ENCODE measurements at regions not wholly inside any gene's neighbourhood (a gene's known extent, or its start where the extent isn't known, plus 50 kb on each side); places are given as distances from the start of the nearest gene placed in this dataset.
"Not testable (repeated sequence)": the region's sequence is repeated elsewhere in the genome, so short reads cannot be mapped to it uniquely, and the experiment has no call there.

- Histone ChIP-seq H3K4me1 (ENCODE audit: control insufficient read depth in 1 of 2, insufficient read depth in 2 of 2, low read length in 2 of 2) (no peaks in the 10 kb centered on the region), H3K27me3 (ENCODE audit: control insufficient read depth in 1 of 2, insufficient read depth in 2 of 2, low read length in 2 of 2) (no peaks in the 10 kb centered on the region), H3K36me3 (ENCODE audit: control insufficient read depth in 1 of 2, insufficient read depth in 2 of 2, low read length in 2 of 2) (no peaks in the 10 kb centered on the region), H3K9ac (ENCODE audit: low read depth in 1 of 2, low read length in 2 of 2) (no peak overlapping the region), H3K9me3 (ENCODE audit: control insufficient read depth in 1 of 2, low read length in 2 of 2) (no peaks in the 10 kb centered on the region), H3K27ac (ENCODE audit: low read depth, low read length) (no peak overlapping the region), H3K4me3 (ENCODE audit: low read depth in 1 of 2, low read length in 2 of 2) (no peak overlapping the region)
Observed at GRCh38 chr22:49457146-49457545, 370.5 kb downstream of the BRD1 start.

- Histone ChIP-seq H3K4me3 (ENCODE audit: low read depth in 1 of 2, low read length in 2 of 2) (no peak overlapping the region), H3K27me3 (ENCODE audit: control insufficient read depth in 1 of 2, insufficient read depth in 2 of 2, low read length in 2 of 2) (peaks cover 0 to under 1% of the 10 kb centered on the region in 2 donors), H3K36me3 (ENCODE audit: control insufficient read depth in 1 of 2, insufficient read depth in 2 of 2, low read length in 2 of 2) (no peaks in the 10 kb centered on the region), H3K9me3 (ENCODE audit: control insufficient read depth in 1 of 2, low read length in 2 of 2) (no peaks in the 10 kb centered on the region), H3K9ac (ENCODE audit: low read depth in 1 of 2, low read length in 2 of 2) (no peak overlapping the region), H3K27ac (ENCODE audit: low read depth, low read length) (no peak overlapping the region), H3K4me1 (ENCODE audit: control insufficient read depth in 1 of 2, insufficient read depth in 2 of 2, low read length in 2 of 2) (no peaks in the 10 kb centered on the region)
Observed at GRCh38 chr22:49455595-49455994, 372.1 kb downstream of the BRD1 start.

- Histone ChIP-seq H3K27me3 (ENCODE audit: control insufficient read depth in 1 of 2, insufficient read depth in 2 of 2, low read length in 2 of 2) (peaks cover 0 to 3% of the 10 kb centered on the region in 2 donors), H3K36me3 (ENCODE audit: control insufficient read depth in 1 of 2, insufficient read depth in 2 of 2, low read length in 2 of 2) (no peaks in the 10 kb centered on the region), H3K27ac (ENCODE audit: low read depth, low read length) (no peak overlapping the region), H3K4me1 (ENCODE audit: control insufficient read depth in 1 of 2, insufficient read depth in 2 of 2, low read length in 2 of 2) (no peaks in the 10 kb centered on the region), H3K9me3 (ENCODE audit: control insufficient read depth in 1 of 2, low read length in 2 of 2) (no peaks in the 10 kb centered on the region), H3K4me3 (ENCODE audit: low read depth in 1 of 2, low read length in 2 of 2) (no peak overlapping the region), H3K9ac (ENCODE audit: low read depth in 1 of 2, low read length in 2 of 2) (no peak overlapping the region)
Observed at GRCh38 chr22:49454726-49455125, 372.9 kb downstream of the BRD1 start.

- Histone ChIP-seq H3K9ac (ENCODE audit: low read depth in 1 of 2, low read length in 2 of 2) (no peak overlapping the region), H3K36me3 (ENCODE audit: control insufficient read depth in 1 of 2, insufficient read depth in 2 of 2, low read length in 2 of 2) (no peaks in the 10 kb centered on the region), H3K27ac (ENCODE audit: low read depth, low read length) (no peak overlapping the region), H3K9me3 (ENCODE audit: control insufficient read depth in 1 of 2, low read length in 2 of 2) (no peaks in the 10 kb centered on the region), H3K4me3 (ENCODE audit: low read depth in 1 of 2, low read length in 2 of 2) (no peak overlapping the region), H3K27me3 (ENCODE audit: control insufficient read depth in 1 of 2, insufficient read depth in 2 of 2, low read length in 2 of 2) (peaks cover 0 to 3% of the 10 kb centered on the region in 2 donors), H3K4me1 (ENCODE audit: control insufficient read depth in 1 of 2, insufficient read depth in 2 of 2, low read length in 2 of 2) (no peaks in the 10 kb centered on the region)
Observed at GRCh38 chr22:49453771-49454170, 373.9 kb downstream of the BRD1 start.

- not testable (repeated sequence) for H3K27ac ChIP-seq (ENCODE audit: low read depth, low read length); H3K27me3 ChIP-seq (ENCODE audit: control insufficient read depth in 1 of 2, insufficient read depth in 2 of 2, low read length in 2 of 2); H3K9ac ChIP-seq (ENCODE audit: low read depth in 1 of 2, low read length in 2 of 2); H3K9me3 ChIP-seq (ENCODE audit: control insufficient read depth in 1 of 2, low read length in 2 of 2); H3K36me3 ChIP-seq (ENCODE audit: control insufficient read depth in 1 of 2, insufficient read depth in 2 of 2, low read length in 2 of 2); H3K4me1 ChIP-seq (ENCODE audit: control insufficient read depth in 1 of 2, insufficient read depth in 2 of 2, low read length in 2 of 2); H3K4me3 ChIP-seq (ENCODE audit: low read depth in 1 of 2, low read length in 2 of 2)
Observed at GRCh38 chr22:49453019-49453418, 374.7 kb downstream of the BRD1 start.

GRCh38 chr22:49452362-49452946 is 375.2 kb downstream of the BRD1 start:
- H3K4me1 ChIP-seq (ENCODE audit: control insufficient read depth in 1 of 2, insufficient read depth in 2 of 2, low read length in 2 of 2): no peaks in the 10 kb centered on the region
- H3K4me3 ChIP-seq (ENCODE audit: low read depth in 1 of 2, low read length in 2 of 2): no peak overlapping the region
- H3K36me3 ChIP-seq (ENCODE audit: control insufficient read depth in 1 of 2, insufficient read depth in 2 of 2, low read length in 2 of 2): no peaks in the 10 kb centered on the region
- H3K27ac ChIP-seq (ENCODE audit: low read depth, low read length): no peak overlapping the region
- H3K27me3 ChIP-seq (ENCODE audit: control insufficient read depth in 1 of 2, insufficient read depth in 2 of 2, low read length in 2 of 2): peaks cover 0 to 3% of the 10 kb centered on the region in 2 donors
- no peaks in the 10 kb centered on the region for H3K9me3 ChIP-seq (ENCODE audit: control insufficient read depth in 1 of 2, low read length in 2 of 2)
- no peak overlapping the region for H3K9ac ChIP-seq (ENCODE audit: low read depth in 1 of 2, low read length in 2 of 2)

- Histone ChIP-seq H3K9ac (ENCODE audit: low read depth in 1 of 2, low read length in 2 of 2) (no peak overlapping the region), H3K27me3 (ENCODE audit: control insufficient read depth in 1 of 2, insufficient read depth in 2 of 2, low read length in 2 of 2) (peaks cover 0 to 3% of the 10 kb centered on the region in 2 donors), H3K4me3 (ENCODE audit: low read depth in 1 of 2, low read length in 2 of 2) (no peak overlapping the region), H3K4me1 (ENCODE audit: control insufficient read depth in 1 of 2, insufficient read depth in 2 of 2, low read length in 2 of 2) (no peaks in the 10 kb centered on the region), H3K27ac (ENCODE audit: low read depth, low read length) (no peak overlapping the region), H3K36me3 (ENCODE audit: control insufficient read depth in 1 of 2, insufficient read depth in 2 of 2, low read length in 2 of 2) (no peaks in the 10 kb centered on the region), H3K9me3 (ENCODE audit: control insufficient read depth in 1 of 2, low read length in 2 of 2) (no peaks in the 10 kb centered on the region)
Observed at GRCh38 chr22:49451070-49451840, 376.4 kb downstream of the BRD1 start.

- no peak overlapping the region for H3K4me3 ChIP-seq (ENCODE audit: low read depth in 1 of 2, low read length in 2 of 2)
- no peaks in the 10 kb centered on the region for H3K36me3 ChIP-seq (ENCODE audit: control insufficient read depth in 1 of 2, insufficient read depth in 2 of 2, low read length in 2 of 2)
- no peak overlapping the region for H3K27ac ChIP-seq (ENCODE audit: low read depth, low read length)
- H3K4me1 ChIP-seq (ENCODE audit: control insufficient read depth in 1 of 2, insufficient read depth in 2 of 2, low read length in 2 of 2): no peaks in the 10 kb centered on the region
- H3K9me3 ChIP-seq (ENCODE audit: control insufficient read depth in 1 of 2, low read length in 2 of 2): no peaks in the 10 kb centered on the region
- H3K9ac ChIP-seq (ENCODE audit: low read depth in 1 of 2, low read length in 2 of 2): no peak overlapping the region
- H3K27me3 ChIP-seq (ENCODE audit: control insufficient read depth in 1 of 2, insufficient read depth in 2 of 2, low read length in 2 of 2): peaks cover 0 to 3% of the 10 kb centered on the region in 2 donors
Observed at GRCh38 chr22:49450498-49450897, 377.2 kb downstream of the BRD1 start.

GRCh38 chr22:49449811-49450446 is 377.7 kb downstream of the BRD1 start:
- Histone ChIP-seq H3K4me3 (ENCODE audit: low read depth in 1 of 2, low read length in 2 of 2) (no peak overlapping the region), H3K27ac (ENCODE audit: low read depth, low read length) (no peak overlapping the region), H3K27me3 (ENCODE audit: control insufficient read depth in 1 of 2, insufficient read depth in 2 of 2, low read length in 2 of 2) (peaks cover 0 to 3% of the 10 kb centered on the region in 2 donors), H3K4me1 (ENCODE audit: control insufficient read depth in 1 of 2, insufficient read depth in 2 of 2, low read length in 2 of 2) (no peaks in the 10 kb centered on the region), H3K9ac (ENCODE audit: low read depth in 1 of 2, low read length in 2 of 2) (no peak overlapping the region), H3K36me3 (ENCODE audit: control insufficient read depth in 1 of 2, insufficient read depth in 2 of 2, low read length in 2 of 2) (no peaks in the 10 kb centered on the region), H3K9me3 (ENCODE audit: control insufficient read depth in 1 of 2, low read length in 2 of 2) (no peaks in the 10 kb centered on the region)

- no peak overlapping the region for H3K27ac ChIP-seq (ENCODE audit: low read depth, low read length)
- H3K4me3 ChIP-seq (ENCODE audit: low read depth in 1 of 2, low read length in 2 of 2): no peak overlapping the region
- no peak overlapping the region for H3K9ac ChIP-seq (ENCODE audit: low read depth in 1 of 2, low read length in 2 of 2)
- no peaks in the 10 kb centered on the region for H3K9me3 ChIP-seq (ENCODE audit: control insufficient read depth in 1 of 2, low read length in 2 of 2)
- no peaks in the 10 kb centered on the region for H3K4me1 ChIP-seq (ENCODE audit: control insufficient read depth in 1 of 2, insufficient read depth in 2 of 2, low read length in 2 of 2)
- H3K27me3 ChIP-seq (ENCODE audit: control insufficient read depth in 1 of 2, insufficient read depth in 2 of 2, low read length in 2 of 2): peaks cover 0 to 3% of the 10 kb centered on the region in 2 donors
- no peaks in the 10 kb centered on the region for H3K36me3 ChIP-seq (ENCODE audit: control insufficient read depth in 1 of 2, insufficient read depth in 2 of 2, low read length in 2 of 2)
Observed at GRCh38 chr22:49449377-49449776, 378.3 kb downstream of the BRD1 start.

Data from duodenal mucosa (tissue), 2 donors.